ENCODE measurements at regions not wholly inside any gene's neighbourhood (a gene's known extent, or its start where the extent isn't known, plus 50 kb on each side); places are given as distances from the start of the nearest gene placed in this dataset.

GRCh38 chr14:58737511-58737910, 99.7 kb downstream of the DACT1 start:
- TF ChIP-seq, protein P1, sequence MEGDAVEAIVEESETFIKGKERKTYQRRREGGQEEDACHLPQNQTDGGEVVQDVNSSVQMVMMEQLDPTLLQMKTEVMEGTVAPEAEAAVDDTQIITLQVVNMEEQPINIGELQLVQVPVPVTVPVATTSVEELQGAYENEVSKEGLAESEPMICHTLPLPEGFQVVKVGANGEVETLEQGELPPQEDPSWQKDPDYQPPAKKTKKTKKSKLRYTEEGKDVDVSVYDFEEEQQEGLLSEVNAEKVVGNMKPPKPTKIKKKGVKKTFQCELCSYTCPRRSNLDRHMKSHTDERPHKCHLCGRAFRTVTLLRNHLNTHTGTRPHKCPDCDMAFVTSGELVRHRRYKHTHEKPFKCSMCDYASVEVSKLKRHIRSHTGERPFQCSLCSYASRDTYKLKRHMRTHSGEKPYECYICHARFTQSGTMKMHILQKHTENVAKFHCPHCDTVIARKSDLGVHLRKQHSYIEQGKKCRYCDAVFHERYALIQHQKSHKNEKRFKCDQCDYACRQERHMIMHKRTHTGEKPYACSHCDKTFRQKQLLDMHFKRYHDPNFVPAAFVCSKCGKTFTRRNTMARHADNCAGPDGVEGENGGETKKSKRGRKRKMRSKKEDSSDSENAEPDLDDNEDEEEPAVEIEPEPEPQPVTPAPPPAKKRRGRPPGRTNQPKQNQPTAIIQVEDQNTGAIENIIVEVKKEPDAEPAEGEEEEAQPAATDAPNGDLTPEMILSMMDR (IDR thresholded peaks at IDR 0.05; ENCODE audit: low read depth, low read length) = no peak
- no peak for DNase-seq (ENCODE audit: extremely low read depth, low read depth)

- DNase-seq (ENCODE audit: extremely low read depth, low read depth) = peak; percentile 48
- TF ChIP-seq, protein P1 (IDR thresholded peaks at IDR 0.05; ENCODE audit: low read depth, low read length) = no peak
Measured at GRCh38 chr14:58738189-58738836, 100.6 kb downstream of the DACT1 start.

DNA sequence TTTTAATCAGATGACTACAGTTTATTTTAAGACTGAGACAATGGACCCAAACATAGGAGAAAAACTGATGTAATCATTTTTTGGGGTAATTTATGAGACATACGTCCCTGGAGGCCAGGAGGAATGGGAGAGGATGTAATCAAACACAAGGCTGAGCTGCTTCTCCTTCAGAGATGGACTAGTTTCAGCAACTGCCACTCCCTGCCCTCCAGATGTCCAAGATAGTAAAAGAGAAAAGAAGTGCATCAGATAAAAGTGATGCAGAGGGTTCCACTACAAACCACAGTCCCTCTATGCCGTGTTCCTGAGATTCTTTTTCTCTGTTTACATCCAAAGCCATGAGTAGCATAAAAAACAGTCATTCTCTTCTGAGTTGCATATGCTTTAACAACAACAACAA, 101.1 kb downstream of the DACT1 start:
- no peak for DNase-seq (ENCODE audit: extremely low read depth, low read depth)

GRCh38 chr14:58739674-58740073, 101.9 kb downstream of the DACT1 start:
- DNase-seq (ENCODE audit: extremely low read depth, low read depth) = no peak
- TF ChIP-seq, protein P1 (IDR thresholded peaks at IDR 0.05; ENCODE audit: low read depth, low read length) = no peak

More for the DNA sequence above, 101.1 kb downstream of the DACT1 start:
- TF ChIP-seq, protein P1 (IDR thresholded peaks at IDR 0.05; ENCODE audit: low read depth, low read length) = no peak

GRCh38 chr14:58740379-58740935, 102.7 kb downstream of the DACT1 start:
- TF ChIP-seq, protein P1 (IDR thresholded peaks at IDR 0.05; ENCODE audit: low read depth, low read length) = no peak
- no peak for DNase-seq (ENCODE audit: extremely low read depth, low read depth)

DNA sequence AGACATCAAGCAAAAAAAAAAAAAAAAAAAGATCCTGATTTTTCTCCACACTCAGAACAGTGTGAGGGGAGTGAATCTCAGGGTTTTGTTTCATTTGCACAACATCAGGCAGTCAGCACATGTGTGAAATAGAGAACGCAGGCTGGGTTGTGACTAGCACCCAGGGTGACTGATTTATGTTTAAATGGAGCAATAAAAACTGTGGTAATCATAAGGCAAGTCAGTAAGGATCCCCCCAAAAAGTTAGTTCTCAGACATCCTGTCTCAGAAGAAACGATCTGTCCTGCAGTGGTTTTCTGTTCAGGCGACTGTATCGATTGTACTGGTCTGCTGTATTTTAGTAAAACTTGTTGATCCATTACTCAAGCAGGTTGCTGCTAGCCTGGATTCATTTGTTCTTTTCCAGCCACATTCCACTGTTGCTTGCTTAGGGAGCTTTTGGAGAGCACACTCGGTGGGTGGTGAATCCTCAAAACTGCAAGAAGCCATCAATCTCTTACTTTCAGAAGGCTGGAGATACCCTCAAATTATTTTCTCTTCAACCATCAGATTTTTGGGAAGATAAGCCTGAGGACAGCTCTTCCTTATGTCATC, 107.1 kb downstream of the DACT1 start:
- DNase-seq (ENCODE audit: extremely low read depth, low read depth) = no peak
- TF ChIP-seq, protein P1 (IDR thresholded peaks at IDR 0.05; ENCODE audit: low read depth, low read length) = no peak

- TF ChIP-seq, protein P1 (IDR thresholded peaks at IDR 0.05; ENCODE audit: low read depth, low read length) = no peak
- no peak for DNase-seq (ENCODE audit: extremely low read depth, low read depth)
Measured at GRCh38 chr14:58746261-58746660, 108.5 kb downstream of the DACT1 start.
